Mucosa of gallbladder (tissue), 1 donor: ENCODE measurements at regions not wholly inside any gene's neighbourhood (a gene's known extent, or its start where the extent isn't known, plus 50 kb on each side); places are given as distances from the start of the nearest gene placed in this dataset.

Experiments used
- DNase-seq: peaks from one replicate; pipeline ENCODE4 v3.0.0-alpha.2; 2020; ENCODE audit warnings: low spot score
- donor health status: DM: no; HTN: no; CAD: no.

GRCh38 chr3:181859518-181859917 lies 147.8 kb downstream of the SOX2 start:
- DNase-seq: no peak

DNA sequence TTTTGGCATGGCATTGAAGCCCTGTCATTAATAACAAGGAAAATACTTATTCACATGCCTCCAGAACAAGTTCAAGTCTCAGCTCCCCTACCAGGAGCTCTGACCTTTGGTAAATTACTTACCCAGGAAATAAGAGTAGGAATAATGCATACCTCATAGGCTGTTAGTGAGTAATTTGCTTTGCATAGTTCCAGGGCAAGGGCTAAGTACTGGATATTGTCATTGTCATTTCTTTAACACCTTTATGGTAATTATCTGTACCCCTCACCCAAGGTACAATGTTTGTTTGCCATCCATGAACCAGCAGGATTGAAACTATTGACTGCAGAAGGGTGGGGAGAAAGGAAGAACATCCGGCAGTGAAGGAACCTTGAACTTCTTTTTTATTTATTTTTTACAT lies 148.5 kb downstream of the SOX2 start:
- no peak for DNase-seq

DNA sequence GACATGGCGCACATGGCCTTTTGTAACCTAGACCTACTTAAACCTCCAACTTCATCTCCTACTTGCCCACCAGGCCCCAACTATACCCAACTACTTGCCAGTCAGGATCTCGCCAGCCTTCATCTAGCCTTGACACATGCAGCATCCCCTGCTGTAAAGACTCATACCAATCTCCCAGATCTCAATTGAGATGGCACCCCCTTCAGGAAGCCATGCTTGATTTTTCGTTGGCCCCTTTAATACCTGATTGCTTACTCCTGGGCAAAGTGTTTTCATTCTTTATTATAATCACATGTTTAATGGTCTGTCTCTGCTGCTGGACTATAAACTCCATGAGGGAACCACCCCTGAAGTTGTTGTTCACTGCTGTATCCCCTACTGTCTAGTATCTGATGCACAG lies 150.8 kb downstream of the SOX2 start:
- DNase-seq: no peak

GRCh38 chr3:181868576-181869082 lies 156.9 kb downstream of the SOX2 start:
- DNase-seq: no peak

DNA sequence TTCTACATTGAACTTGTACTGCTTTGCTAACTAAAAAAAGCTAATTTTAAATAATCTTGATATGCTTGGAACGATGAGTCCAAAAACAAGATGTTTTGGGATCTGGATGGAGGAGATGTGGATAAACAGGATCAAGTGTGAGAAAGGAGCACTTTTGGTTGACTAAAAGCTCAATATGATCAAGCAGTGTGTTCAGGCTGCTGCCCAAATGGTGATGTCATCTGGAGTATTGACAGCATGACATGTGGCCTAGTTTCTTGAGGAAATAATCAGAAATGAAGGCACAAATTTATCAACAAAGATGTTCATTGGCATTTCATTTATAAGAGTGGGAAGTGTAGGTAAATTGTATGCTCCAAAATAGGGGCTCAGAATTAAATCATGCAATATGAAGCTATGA lies 161.2 kb downstream of the SOX2 start:
- DNase-seq: no peak

DNA sequence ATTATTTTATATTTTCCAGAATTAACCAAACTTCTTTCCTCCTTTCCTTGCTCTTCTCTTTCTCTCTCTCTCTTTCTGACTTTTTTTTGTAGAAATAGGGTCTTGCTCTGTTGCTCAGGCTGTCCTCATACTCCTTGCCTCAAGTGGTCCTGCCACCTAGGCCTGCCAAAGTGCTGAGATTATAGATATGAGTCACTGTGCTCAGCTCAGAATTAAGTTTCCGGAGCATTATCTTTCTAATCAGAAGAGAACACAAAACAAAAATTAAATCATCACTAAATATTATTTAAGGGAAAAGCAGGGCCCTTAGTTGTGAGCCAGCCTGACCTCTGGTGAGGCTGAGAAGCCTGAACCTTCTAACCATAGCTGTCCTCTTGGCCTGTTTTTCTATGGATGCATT lies 168.2 kb downstream of the SOX2 start:
- no peak for DNase-seq

GRCh38 chr3:181880331-181880730 lies 168.6 kb downstream of the SOX2 start:
- no peak for DNase-seq

DNA sequence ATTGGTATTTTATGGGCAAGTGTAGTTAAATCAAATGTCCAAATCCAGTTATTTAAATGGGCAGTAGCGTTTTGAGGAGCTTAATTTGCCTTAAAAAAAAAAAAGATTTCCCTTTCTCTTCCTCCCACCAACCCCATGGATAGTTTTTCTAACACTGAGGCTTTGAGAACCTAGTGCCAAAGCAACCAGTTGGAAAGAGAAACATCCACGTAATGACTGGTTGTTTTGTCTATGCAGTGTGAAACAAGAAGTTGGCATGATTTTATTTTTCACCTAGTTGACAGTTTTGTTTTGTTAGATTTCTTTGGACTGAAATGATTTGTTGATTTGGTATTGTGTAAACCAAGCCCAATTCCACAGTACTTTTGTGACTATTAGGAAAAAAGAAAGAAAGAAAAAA lies 170.0 kb downstream of the SOX2 start:
- no peak for DNase-seq

DNA sequence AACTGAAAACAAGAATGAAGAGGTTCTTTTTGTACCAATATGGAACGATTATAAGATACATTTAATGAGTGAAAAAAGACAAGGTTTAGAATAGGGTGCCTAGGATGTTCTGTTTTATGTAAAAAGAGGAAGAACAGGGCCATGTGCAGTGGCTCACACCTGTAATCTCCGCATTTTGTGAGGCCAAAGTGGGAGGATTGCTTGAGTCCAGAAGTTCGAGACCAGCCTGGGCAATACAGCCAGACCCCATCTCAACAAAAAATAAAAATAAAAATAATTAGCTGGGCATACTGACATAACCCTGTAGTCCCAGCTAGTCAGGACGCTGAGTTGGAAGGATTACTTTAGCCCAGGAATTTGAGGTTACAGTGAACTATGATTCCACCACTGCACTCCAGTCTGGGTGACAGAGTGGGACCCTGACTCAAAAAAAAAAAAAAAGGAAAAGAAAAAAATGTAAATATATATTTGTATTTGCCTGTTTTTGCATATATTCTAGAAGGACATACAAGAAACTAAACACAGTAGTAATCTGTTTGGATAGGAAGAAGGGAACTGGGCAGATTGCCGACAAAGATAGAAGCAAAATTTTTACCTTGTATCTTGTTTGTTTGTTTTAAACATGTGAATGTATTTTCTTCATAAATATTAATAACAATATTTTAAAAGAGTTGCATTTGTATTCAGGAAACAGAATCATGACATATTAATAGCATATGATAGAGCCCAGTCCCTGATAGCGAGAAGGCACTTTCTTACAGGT lies 174.3 kb downstream of the SOX2 start:
- no peak for DNase-seq

DNA sequence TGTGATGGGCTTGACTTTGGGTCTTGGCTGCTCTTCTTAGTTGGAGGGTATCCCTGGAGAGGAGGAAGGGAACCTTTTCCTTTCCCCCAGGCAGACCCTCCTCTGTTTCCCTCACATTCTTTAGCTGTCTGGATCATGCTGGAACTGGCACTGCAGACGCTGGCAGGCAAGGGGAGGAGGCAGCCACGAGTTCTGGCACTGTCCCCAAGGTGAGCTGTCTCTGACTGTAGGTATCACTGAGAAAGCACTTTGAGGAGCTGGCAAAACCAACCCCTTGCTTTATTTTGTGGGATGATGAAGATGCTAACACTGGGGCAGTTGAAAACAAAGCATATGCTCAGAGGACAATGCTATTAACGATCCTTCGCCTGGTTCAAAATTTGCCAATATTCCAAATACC lies 175.0 kb downstream of the SOX2 start:
- DNase-seq: no peak

DNA sequence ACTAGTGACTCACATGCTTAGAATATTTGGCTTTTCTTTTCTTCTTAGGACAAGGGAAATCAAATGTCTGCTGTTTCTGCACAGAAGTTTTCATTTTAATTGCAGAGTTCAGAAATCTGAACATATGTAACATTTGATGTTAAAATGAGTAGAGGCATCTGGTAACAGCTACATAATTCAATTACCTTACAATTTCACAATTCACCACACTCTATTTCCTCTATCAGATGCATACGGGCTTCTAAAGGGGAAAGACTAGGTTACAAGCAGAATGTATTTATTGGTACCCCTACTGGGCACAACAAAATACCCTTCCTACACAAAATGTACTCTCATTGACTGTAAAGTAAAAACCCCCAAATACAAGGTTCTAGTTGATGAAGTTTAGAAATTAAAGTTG lies 176.0 kb downstream of the SOX2 start:
- DNase-seq: no peak

DNA sequence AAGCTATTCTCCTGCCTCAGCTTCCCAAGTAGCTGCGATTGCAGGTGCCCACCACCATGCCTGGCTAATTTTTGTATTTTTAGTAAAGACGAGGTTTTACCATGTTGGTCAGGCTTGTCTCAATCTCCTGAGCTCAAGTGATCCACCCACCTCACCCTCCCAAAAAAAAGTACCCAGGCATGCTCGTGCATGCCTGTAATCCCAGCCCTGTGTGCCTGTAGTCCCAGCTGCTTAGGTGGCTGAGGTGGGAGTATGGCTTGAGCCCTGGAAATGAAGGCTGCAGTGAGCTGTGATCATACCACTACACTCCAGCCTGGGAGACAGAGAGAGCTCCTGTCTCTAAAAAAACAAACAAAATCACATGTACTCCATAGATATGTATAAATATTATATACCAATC lies 176.5 kb downstream of the SOX2 start:
- DNase-seq: no peak

GRCh38 chr3:181892848-181893247 lies 181.1 kb downstream of the SOX2 start:
- no peak for DNase-seq

DNA sequence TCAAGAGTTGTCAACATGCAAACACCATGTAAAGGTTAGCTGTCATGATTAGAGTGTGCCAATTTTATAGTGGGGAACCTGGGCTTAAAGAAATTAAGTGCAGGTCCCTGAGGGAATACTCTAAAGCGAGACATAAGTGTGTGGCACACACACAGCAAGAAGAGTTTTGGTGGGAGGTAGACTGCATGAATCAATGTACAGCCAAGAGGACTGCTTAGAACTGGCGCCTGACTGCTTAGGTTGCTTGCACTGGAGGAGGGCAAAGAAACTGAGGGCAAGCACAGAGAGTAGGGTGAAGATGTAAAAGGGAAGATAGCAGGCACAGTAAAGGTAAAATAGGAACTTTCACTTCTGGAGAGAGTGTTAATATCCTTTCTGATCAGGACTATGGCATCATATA lies 184.9 kb downstream of the SOX2 start:
- DNase-seq: no peak

DNA sequence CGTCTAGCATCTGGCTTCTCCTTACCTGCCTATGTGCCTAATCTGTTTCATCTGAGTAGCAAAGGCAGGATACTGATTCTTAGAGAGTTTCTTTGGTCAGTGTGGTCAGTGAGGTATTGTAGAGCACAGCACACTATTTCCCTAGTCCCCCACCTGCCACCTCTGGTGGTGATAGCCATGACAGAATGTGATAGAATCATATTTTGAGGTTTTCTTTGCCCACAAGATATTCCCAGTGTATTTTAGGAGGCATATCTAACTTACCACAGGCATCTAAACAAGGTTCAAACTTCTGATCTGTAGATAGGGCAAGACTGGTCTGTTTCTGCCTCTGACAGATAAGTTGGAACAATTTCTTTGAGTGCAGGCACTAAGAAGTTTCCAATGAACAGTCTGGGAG lies 188.0 kb downstream of the SOX2 start:
- no peak for DNase-seq

- DNase-seq: no peak
Observed at GRCh38 chr3:181901626-181902025, 189.9 kb downstream of the SOX2 start.

- DNase-seq: no peak
Observed at GRCh38 chr3:181906338-181906737, 194.6 kb downstream of the SOX2 start.

DNA sequence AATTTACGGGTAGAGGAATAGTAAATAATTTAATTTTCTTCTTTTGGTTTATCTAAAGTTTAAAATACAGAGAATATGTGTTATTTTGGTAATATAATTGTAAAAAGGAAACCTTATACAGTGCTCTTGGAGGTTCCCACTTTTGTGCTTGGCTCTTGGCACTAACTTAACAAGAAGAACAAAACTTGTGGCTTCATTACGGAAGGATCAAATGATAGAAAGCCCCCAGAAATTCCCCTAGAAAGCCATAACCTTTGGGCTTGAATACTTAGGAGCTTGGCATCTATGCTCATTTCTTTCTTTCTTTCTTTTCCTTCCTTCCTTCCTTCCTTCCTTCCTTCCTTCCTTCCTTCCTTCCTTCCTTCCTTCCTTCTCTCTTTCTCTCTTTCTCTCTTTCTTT lies 197.5 kb downstream of the SOX2 start:
- DNase-seq: no peak

GRCh38 chr3:181912384-181912783 lies 200.7 kb downstream of the SOX2 start:
- no peak for DNase-seq

- no peak for DNase-seq
Observed at GRCh38 chr3:181913254-181913653, 201.5 kb downstream of the SOX2 start.

GRCh38 chr3:181915551-181915950 lies 203.8 kb downstream of the SOX2 start:
- DNase-seq: no peak

- DNase-seq: no peak
Observed at GRCh38 chr3:181916013-181916412, 204.3 kb downstream of the SOX2 start.

DNA sequence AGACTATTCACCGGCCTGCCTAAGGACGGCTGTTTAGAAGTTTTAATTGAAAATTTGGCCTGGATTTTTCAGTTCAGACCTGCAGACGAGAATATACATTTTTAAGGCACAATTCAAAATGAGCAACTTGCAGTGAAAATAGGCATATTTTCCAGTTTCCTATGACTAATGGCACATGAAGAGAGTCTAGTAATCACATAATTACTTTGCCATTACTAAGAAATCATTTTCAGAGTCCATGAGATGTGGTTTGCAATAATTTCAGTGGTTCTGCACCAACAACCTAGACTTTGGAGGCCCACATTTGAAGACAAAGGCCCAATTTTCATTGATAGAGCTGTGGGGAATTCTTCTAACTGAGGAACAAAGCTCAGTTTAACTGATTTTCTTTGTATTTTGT lies 205.3 kb downstream of the SOX2 start:
- DNase-seq: no peak

- DNase-seq: no peak
Observed at GRCh38 chr3:181919375-181919774, 207.7 kb downstream of the SOX2 start.
